GM13977 (cell line): ENCODE measurements at regions not wholly inside any gene's neighbourhood (a gene's known extent, or its start where the extent isn't known, plus 50 kb on each side); places are given as distances from the start of the nearest gene placed in this dataset.

ENCODE experiments used
- DNase-seq: peaks from one replicate; pipeline ENCODE4 v3.0.0; 2012; ENCODE audit warnings: low spot score
- in situ Hi-C: fragments of 300-500 bp; cut with MboI; formaldehyde crosslinking; loops from one replicate; pipeline ENCODE4 v1.12.0; 2022; ENCODE audit warnings: low sequenced_read_pairs, low pct_unique_long_range_greater_than_20kb, mixed read lengths, inconsistent platforms; ENCODE audit not compliant: unreplicated experiment
- TF ChIP-seq, protein P1 (sequence below): IDR thresholded peaks from 2 replicates; pipeline ENCODE4 v1.5.1; 2012; ENCODE audit warnings: mild to moderate bottlenecking, control low read depth; ENCODE audit not compliant: insufficient read depth; ENCODE audit errors: extremely low read depth, missing control alignments

DNA sequence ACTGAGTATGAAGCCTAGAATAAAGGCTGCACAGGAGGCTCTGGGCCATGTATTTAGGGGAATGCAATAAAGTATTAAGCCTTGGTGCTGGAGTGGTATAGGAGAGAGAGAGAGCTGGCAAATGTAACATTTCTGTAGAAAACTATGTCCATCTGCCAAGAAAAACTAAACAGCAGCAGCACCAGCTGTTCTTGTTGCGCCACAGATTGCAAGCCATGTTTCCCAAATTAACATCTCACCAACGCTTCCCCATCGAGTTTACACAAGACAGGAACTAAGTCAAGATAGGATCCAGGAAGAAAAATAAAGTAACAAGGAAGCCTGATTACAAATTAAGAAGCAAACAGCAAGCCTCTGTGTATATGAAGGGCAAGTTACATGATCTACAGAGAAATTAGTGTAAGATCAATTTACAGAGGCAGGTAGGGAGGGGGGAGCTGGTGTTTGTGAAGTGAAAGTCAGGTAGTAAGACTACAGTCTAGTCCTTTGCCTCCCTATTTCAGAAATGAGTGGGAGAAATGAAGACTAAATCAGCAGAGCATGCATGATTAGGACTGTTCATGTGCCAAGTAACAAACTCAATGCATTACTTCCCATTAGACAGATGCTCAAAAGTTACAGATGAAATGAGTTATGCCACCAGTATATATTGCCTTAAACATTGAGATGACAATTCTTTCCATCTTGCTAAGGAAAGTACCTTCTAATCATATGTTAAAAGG lies 900.5 kb downstream of the EPHA3 start:
- TF ChIP-seq, protein P1, sequence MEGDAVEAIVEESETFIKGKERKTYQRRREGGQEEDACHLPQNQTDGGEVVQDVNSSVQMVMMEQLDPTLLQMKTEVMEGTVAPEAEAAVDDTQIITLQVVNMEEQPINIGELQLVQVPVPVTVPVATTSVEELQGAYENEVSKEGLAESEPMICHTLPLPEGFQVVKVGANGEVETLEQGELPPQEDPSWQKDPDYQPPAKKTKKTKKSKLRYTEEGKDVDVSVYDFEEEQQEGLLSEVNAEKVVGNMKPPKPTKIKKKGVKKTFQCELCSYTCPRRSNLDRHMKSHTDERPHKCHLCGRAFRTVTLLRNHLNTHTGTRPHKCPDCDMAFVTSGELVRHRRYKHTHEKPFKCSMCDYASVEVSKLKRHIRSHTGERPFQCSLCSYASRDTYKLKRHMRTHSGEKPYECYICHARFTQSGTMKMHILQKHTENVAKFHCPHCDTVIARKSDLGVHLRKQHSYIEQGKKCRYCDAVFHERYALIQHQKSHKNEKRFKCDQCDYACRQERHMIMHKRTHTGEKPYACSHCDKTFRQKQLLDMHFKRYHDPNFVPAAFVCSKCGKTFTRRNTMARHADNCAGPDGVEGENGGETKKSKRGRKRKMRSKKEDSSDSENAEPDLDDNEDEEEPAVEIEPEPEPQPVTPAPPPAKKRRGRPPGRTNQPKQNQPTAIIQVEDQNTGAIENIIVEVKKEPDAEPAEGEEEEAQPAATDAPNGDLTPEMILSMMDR, result no peak
- no peak for DNase-seq
- in situ Hi-C loops, result no loop called here

DNA sequence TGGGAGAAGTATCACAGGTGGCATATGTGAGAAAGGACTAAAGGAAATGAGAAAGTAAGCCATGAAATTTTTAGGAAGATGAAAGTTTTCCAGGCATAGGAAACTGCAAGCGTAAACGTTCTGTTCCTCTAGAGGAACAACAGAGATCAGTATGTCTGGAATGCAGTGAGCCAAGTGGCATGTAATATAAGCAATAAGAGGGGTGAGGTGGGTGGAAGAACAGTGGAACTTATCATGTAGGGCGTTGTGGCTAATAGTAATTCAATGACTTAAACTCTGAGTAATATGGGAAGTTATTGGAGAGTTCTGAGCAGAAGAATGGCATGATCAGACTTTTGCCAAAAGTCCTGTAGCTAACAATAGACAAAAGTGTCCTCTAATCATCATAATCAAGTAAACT lies 902.9 kb downstream of the EPHA3 start:
- no peak for DNase-seq
- in situ Hi-C loops, result no loop called here
- TF ChIP-seq, protein P1, result no peak

DNA sequence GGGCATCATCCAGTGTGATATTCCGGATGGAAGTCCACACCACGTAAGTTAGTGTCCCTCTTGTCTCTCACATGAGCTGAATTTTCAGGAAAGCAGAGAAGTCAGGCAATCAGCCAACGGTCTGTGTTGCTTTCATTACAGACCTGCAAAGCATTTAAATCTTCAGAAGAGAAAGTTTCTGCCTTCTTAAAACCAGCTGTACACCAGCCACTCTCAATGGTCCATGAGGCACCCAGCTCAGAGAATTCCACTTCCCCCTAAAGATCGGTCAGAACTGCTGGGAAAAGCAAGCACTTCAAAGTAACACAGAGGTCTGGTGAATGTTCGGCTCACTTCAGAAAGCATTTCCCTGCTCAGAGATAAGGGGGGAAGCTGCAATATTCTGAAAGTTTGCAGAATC lies 903.7 kb downstream of the EPHA3 start:
- in situ Hi-C loops, result no loop called here
- no peak for DNase-seq
- TF ChIP-seq, protein P1, result no peak

DNA sequence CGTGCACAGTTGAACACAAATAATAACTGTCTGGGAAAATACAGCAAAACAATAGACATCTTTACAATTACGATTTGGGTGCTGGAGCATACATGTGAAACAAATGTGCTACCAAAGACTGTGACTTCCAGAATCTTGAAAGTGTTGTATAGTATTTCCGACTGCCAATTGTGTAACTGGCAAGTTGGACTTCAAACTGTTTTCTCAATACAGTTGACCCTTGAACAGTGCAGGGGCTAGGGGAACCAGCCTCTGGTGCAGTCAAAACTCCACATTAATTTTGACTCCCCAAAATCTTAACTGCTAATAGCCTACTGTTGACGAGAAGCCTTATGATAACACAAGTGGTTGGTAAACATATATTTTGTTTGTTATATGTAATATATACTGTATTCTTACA lies 904.2 kb downstream of the EPHA3 start:
- DNase-seq, result no peak
- in situ Hi-C loops, result no loop called here
- TF ChIP-seq, protein P1, result no peak

DNA sequence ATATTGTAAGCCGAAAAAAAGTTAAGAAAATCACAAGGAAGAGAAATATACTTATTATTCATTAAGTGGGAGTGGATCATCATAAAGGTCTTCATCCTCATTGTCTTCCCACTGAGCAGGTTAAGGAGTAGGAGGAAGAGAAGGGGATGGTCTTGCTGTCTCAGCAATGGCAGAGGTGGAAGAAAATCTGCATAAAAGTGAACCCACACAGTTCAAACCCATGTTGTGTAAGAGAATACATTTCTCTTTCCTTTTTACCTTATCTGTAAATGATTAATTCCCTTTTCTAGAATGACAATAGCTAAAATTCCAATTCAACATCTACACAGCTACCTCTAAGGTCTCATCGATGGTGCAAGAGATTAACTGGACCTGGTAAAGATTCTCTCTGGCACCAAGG lies 904.6 kb downstream of the EPHA3 start:
- TF ChIP-seq, protein P1, result no peak
- DNase-seq, result no peak
- in situ Hi-C loops, result no loop called here

DNA sequence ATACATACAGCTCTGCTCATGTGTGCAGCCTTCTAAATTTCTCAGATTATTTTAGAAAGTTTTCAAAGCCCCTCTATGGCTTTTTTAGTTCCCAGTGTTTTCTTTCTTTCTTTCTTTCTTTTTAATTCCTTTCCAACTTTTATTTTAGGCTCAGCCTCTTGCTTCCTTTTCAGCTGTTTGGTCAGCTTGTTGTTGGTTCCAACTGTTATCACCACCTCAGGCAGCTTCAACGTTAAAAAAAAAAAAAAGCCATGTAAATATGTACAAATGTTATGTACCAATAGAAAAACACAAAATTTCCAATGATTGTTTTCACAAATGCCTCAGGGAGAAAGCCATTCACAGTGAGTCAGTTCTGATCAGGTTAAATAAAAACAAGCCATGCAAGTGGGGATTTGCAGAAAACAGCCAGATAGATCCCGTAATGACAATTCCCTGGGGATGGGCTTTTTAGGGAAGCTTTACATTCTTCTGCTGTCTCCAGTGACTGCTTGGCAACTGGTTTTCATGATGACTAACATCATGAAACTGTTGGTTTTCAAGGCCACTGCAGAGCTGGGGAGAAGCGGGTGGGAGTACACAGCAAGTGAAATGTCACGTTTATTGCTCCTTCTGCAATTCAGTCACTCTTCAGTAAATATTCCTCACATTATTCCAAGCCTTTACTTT lies 908.4 kb downstream of the EPHA3 start:
- in situ Hi-C loops, result no loop called here
- TF ChIP-seq, protein P1, result no peak
- no peak for DNase-seq
